ENCODE measurements at regions not wholly inside any gene's neighbourhood (a gene's known extent, or its start where the extent isn't known, plus 50 kb on each side); places are given as distances from the start of the nearest gene placed in this dataset.

- TF ChIP-seq POLR2AphosphoS5 (IDR thresholded peaks at IDR 0.05; ENCODE audit: insufficient read depth in 1 of 2, low read depth in 1 of 2) = no peak
- TF ChIP-seq CTCF (IDR thresholded peaks at IDR 0.05) = no peak
- TF ChIP-seq POLR2A (IDR thresholded peaks at IDR 0.05) = no peak
These were observed 69.8 kb upstream of the RUNX3 start for GRCh38 chr1:24999906-25000305.
